GM12872 (cell line): ENCODE measurements at regions not wholly inside any gene's neighbourhood (a gene's known extent, or its start where the extent isn't known, plus 50 kb on each side); places are given as distances from the start of the nearest gene placed in this dataset.

ENCODE experiments used
- CTCF ChIP-seq: IDR thresholded peaks from 3 replicates; pipeline ENCODE4 v1.5.1; 2011; ENCODE audit warnings: low read depth, mild to moderate bottlenecking, low read length, moderate library complexity; ENCODE audit not compliant: insufficient read depth

GRCh38 chr20:22289442-22289841 lies 294.9 kb downstream of the FOXA2 start:
- no peak for TF ChIP-seq CTCF

GRCh38 chr20:22288957-22289356 lies 295.4 kb downstream of the FOXA2 start:
- TF ChIP-seq CTCF = no peak

- no peak for TF ChIP-seq CTCF
Observed at GRCh38 chr20:22288156-22288555, 296.2 kb downstream of the FOXA2 start.

GRCh38 chr20:22285555-22285954 lies 298.8 kb downstream of the FOXA2 start:
- TF ChIP-seq CTCF = no peak

GRCh38 chr20:22282696-22283095 lies 301.7 kb downstream of the FOXA2 start:
- no peak for TF ChIP-seq CTCF

GRCh38 chr20:22274330-22274729 lies 310.0 kb downstream of the FOXA2 start:
- no peak for TF ChIP-seq CTCF

GRCh38 chr20:22268675-22269074 lies 315.7 kb downstream of the FOXA2 start:
- TF ChIP-seq CTCF = no peak

- TF ChIP-seq CTCF = no peak
Observed at GRCh38 chr20:22264917-22265316, 319.5 kb downstream of the FOXA2 start.
